OCI-LY3 (cell line): ENCODE measurements at regions not wholly inside any gene's neighbourhood (a gene's known extent, or its start where the extent isn't known, plus 50 kb on each side); places are given as distances from the start of the nearest gene placed in this dataset.

Experiments
- CTCF ChIP-seq: fragments of 200-600, 300-600 bp; sonication (generic); IDR thresholded peaks from 2 replicates; pipeline ENCODE4 v1.5.1; 2014; ENCODE audit warnings: antibody characterized with exemption, low read length, low read depth
- EZH2phosphoT487 ChIP-seq: fragments of 200-600 bp; shearing (Covaris generic); IDR thresholded peaks from 2 replicates; pipeline ENCODE4 v1.6.1; 2018; ENCODE audit warnings: antibody characterized with exemption, mixed run types, low read depth

- TF ChIP-seq CTCF (no peak), EZH2phosphoT487 (no peak)
Measured at GRCh38 chr2:216950547-216950946, 90.7 kb upstream of the TNP1 start.
